HCT116 (cell line): ENCODE measurements at regions not wholly inside any gene's neighbourhood (a gene's known extent, or its start where the extent isn't known, plus 50 kb on each side); places are given as distances from the start of the nearest gene placed in this dataset.

Experiments
- ATAC-seq: fragments of 200-7000 bp; cut with Tn5 transposase; 2 replicates; pipeline ENCODE4 v1.9.1; 2020; ENCODE audit warnings: mild to moderate bottlenecking, moderate library complexity
- BruUV-seq: library from RNA; stranded (reverse); fragments of 400-500 nt; replicated peaks from 2 replicates; lab custom pipeline; 2021; lab: Mats Ljungman, UMichigan
- CTCF ChIA-PET: fragments of 300-600 bp; sonication (Branson Sonifier 250); formaldehyde crosslinking; loops from one replicate; lab custom pipeline; 2021; ENCODE audit warnings: antibody characterized with exemption; lab: Charles Lee
- POLR2A ChIA-PET: fragments of 300-600, 350-600 bp; sonication (Branson Sonifier 250); formaldehyde crosslinking; loops from one replicate; lab custom pipeline; 2021; ENCODE audit warnings: antibody characterized with exemption; lab: Charles Lee
- RAD21 ChIA-PET, 2 experiments: fragments of 300-600 bp; sonication (Branson Sonifier 250); formaldehyde crosslinking; loops; one replicate each; lab custom pipeline; 2023; ENCODE audit warnings: low total read pairs in 2 of 2; ENCODE audit not compliant: uncharacterized antibody in 2 of 2, unreplicated experiment in 2 of 2, low non-redundant PET in 1 of 2; lab: Charles Lee
- DNase-seq: peaks from one replicate; pipeline ENCODE4 v3.0.0-alpha.2; 2010; ENCODE audit warnings: low read depth, low spot score
- H2AFZ ChIP-seq: fragments of 200-600 bp; shearing (Covaris generic), sonication (generic); 2 replicates; pipeline ENCODE4 v1.6.1; 2017; ENCODE audit warnings: low read depth, mixed run types, mixed read lengths, antibody characterized with exemption, low read length; ENCODE audit not compliant: poor library complexity, severe bottlenecking
- H3K27ac ChIP-seq: 2 replicates; pipeline ENCODE4 v1.5.1; 2012; ENCODE audit warnings: low read depth, low read length
- H3K27me3 ChIP-seq: fragments of 200-600 bp; sonication (generic); 2 replicates; pipeline ENCODE4 v1.6.1; 2016; ENCODE audit warnings: mixed run types, low read length, mixed read lengths; ENCODE audit not compliant: insufficient read depth
- H3K36me3 ChIP-seq, 2 experiments: fragments of 200-500 bp in 1 of 2; fragments of 200-600 bp in 1 of 2; sonication (Bioruptor generic) in 1 of 2; sonication (generic) in 1 of 2; 2 replicates each; pipeline versions ENCODE4 v1.5.1 to v1.6.1; 2014 to 2016; ENCODE audit warnings: low read length in 2 of 2, inconsistent platforms in 1 of 2, mixed read lengths in 1 of 2, mixed run types in 1 of 2; ENCODE audit not compliant: insufficient read depth in 2 of 2, control insufficient read depth in 1 of 2
- H3K4me1 ChIP-seq, 2 experiments: fragments of 200-600 bp in 1 of 2; sonication (generic) in 1 of 2; 2 replicates each; pipeline versions ENCODE4 v1.5.1 to v1.6.1; 2012 to 2017; ENCODE audit warnings: low read length in 2 of 2, inconsistent platforms in 1 of 2, mild to moderate bottlenecking in 1 of 2, mixed read lengths in 1 of 2, mixed run types in 1 of 2, moderate library complexity in 1 of 2; ENCODE audit not compliant: insufficient read depth in 2 of 2, control insufficient read depth in 1 of 2
- H3K4me2 ChIP-seq: fragments of 200-600 bp; sonication (generic); 2 replicates; pipeline ENCODE4 v1.6.1; 2017; ENCODE audit warnings: mixed run types, low read length, mixed read lengths
- H3K4me3 ChIP-seq, 2 experiments: fragments of 200-600 bp in 1 of 2; sonication (generic) in 1 of 2; replicated peaks in 1 of 2; 2 replicates each; pipeline ENCODE4 v1.5.1; 2011 to 2016; ENCODE audit warnings: low read length in 2 of 2, control low read depth in 1 of 2, low read depth in 1 of 2, mild to moderate bottlenecking in 1 of 2, mixed read lengths in 1 of 2, mixed run types in 1 of 2
- H3K79me2 ChIP-seq: fragments of 200-600 bp; sonication (generic); 2 replicates; pipeline ENCODE4 v1.6.1; 2017; ENCODE audit warnings: mild to moderate bottlenecking, mixed run types, low read length, moderate library complexity, mixed read lengths; ENCODE audit not compliant: insufficient read depth
- H3K9ac ChIP-seq: fragments of 200-600 bp; sonication (generic); 2 replicates; pipeline ENCODE4 v1.6.1; 2016; ENCODE audit warnings: low read length, mixed read lengths
- H3K9me2 ChIP-seq: fragments of 200-600 bp; sonication (generic), shearing (Covaris generic); 2 replicates; pipeline ENCODE4 v1.6.1; 2017; ENCODE audit warnings: mixed run types, mild to moderate bottlenecking, moderate library complexity; ENCODE audit not compliant: insufficient read depth
- H3K9me3 ChIP-seq, 2 experiments: fragments of 200-500 bp in 1 of 2; fragments of 200-600 bp in 1 of 2; sonication (Bioruptor generic) in 1 of 2; sonication (generic) in 1 of 2; 2 replicates each; pipeline ENCODE4 v1.6.1; 2014 to 2017; ENCODE audit warnings: low read length in 2 of 2, mixed read lengths in 2 of 2, inconsistent platforms in 1 of 2, low read depth in 1 of 2, mild to moderate bottlenecking in 1 of 2, mixed run types in 1 of 2, moderate library complexity in 1 of 2; ENCODE audit not compliant: control insufficient read depth in 1 of 2, insufficient read depth in 1 of 2
- H4K20me1 ChIP-seq: fragments of 200-600 bp; sonication (generic), shearing (Covaris generic); 2 replicates; pipeline ENCODE4 v1.6.1; 2017; ENCODE audit warnings: mixed run types, mild to moderate bottlenecking, moderate library complexity; ENCODE audit not compliant: insufficient read depth
- CBX3 ChIP-seq: IDR thresholded peaks from 2 replicates; pipeline ENCODE4 v1.6.1; 2012; ENCODE audit warnings: low read depth
- EGR1 ChIP-seq: IDR thresholded peaks from 2 replicates; pipeline ENCODE4 v1.6.1; 2012; ENCODE audit warnings: low read depth
- FOSL1 ChIP-seq: IDR thresholded peaks from 2 replicates; pipeline ENCODE4 v1.6.1; 2012; ENCODE audit warnings: low read depth
- JUND ChIP-seq: IDR thresholded peaks from 2 replicates; pipeline ENCODE4 v1.6.1; 2012
- POLR2A ChIP-seq: IDR thresholded peaks from 2 replicates; pipeline ENCODE4 v1.7.0; 2011; ENCODE audit warnings: borderline replicate concordance; ENCODE audit not compliant: insufficient read depth, insufficient read length; ENCODE audit errors: extremely low read depth
- RAD21 ChIP-seq: IDR thresholded peaks from 2 replicates; pipeline ENCODE4 v1.6.1; 2012; ENCODE audit warnings: low read depth, mild to moderate bottlenecking
- TCF7L2 ChIP-seq: IDR thresholded peaks from 2 replicates; pipeline ENCODE4 v1.7.0; 2011; ENCODE audit warnings: borderline replicate concordance, inconsistent platforms; ENCODE audit not compliant: insufficient read depth, insufficient read length; ENCODE audit errors: extremely low read depth
- intact Hi-C: fragments of 100-400 bp; cut with micrococcal nuclease; formaldehyde crosslinking; loops from 2 replicates; pipeline ENCODE4 v1.10.0; 2022
- TF ChIP-seq, protein P1 (sequence below): IDR thresholded peaks from 2 replicates; pipeline ENCODE4 v1.6.1; 2012
- TF ChIP-seq, protein P2 (sequence below): IDR thresholded peaks from 2 replicates; pipeline ENCODE4 v1.6.1; 2012; ENCODE audit warnings: low read depth
- TF ChIP-seq, protein P3 (sequence below), 3 experiments: fragments of 200-600 bp in 1 of 3; sonication (generic) in 1 of 3; IDR thresholded peaks in 2 of 3; conservative IDR thresholded peaks in 1 of 3; 2 replicates each; pipeline ENCODE4 v1.5.1; 2012 to 2017; ENCODE audit warnings: low read depth in 2 of 3, low read length in 2 of 3, antibody characterized with exemption in 1 of 3, borderline replicate concordance in 1 of 3, control low read depth in 1 of 3, mild to moderate bottlenecking in 1 of 3, mixed read lengths in 1 of 3, mixed run types in 1 of 3, moderate library complexity in 1 of 3; ENCODE audit not compliant: insufficient read depth in 1 of 3
- TF ChIP-seq, protein P4 (sequence below): IDR thresholded peaks from 2 replicates; pipeline ENCODE4 v1.6.1; 2011; ENCODE audit warnings: mild to moderate bottlenecking, low read length, moderate library complexity; ENCODE audit not compliant: insufficient replicate concordance; ENCODE audit errors: extremely low read depth

DNA sequence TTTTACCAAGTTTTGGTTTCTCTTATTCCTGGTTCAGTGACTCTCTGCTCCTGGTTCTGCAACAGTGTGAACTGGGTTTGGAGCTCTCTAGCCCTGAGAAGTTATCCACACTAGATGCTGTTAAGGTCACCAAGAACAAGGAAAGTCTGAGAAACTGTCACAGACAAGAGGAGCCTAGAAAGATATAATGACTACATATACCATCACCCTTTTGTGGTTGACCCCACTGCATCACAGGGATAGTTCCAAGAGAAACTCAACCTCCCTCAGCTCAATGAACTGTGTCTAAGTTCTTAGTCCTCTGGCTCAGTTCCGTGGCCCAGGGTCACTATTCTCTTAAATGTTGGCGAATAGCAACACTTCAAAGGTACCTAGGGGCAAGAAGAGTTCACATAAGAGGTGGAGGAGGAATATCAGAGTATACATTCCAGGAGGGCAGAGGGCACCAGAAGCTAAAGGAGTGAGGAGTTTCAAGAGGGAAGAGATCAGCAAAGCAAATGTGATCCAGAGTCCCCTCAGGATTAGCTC is 171.5 kb downstream of the BUB3 start:
- H3K4me2 ChIP-seq, result no peak overlapping the region
- no peak overlapping the region for H3K9ac ChIP-seq
- H3K9me3 ChIP-seq, result no peaks in the 10 kb centered on the region
- TF ChIP-seq, protein P1, sequence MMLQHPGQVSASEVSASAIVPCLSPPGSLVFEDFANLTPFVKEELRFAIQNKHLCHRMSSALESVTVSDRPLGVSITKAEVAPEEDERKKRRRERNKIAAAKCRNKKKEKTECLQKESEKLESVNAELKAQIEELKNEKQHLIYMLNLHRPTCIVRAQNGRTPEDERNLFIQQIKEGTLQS, result no peak
- no peak for TF ChIP-seq JUND
- no peak for TF ChIP-seq FOSL1
- TF ChIP-seq, protein P2, sequence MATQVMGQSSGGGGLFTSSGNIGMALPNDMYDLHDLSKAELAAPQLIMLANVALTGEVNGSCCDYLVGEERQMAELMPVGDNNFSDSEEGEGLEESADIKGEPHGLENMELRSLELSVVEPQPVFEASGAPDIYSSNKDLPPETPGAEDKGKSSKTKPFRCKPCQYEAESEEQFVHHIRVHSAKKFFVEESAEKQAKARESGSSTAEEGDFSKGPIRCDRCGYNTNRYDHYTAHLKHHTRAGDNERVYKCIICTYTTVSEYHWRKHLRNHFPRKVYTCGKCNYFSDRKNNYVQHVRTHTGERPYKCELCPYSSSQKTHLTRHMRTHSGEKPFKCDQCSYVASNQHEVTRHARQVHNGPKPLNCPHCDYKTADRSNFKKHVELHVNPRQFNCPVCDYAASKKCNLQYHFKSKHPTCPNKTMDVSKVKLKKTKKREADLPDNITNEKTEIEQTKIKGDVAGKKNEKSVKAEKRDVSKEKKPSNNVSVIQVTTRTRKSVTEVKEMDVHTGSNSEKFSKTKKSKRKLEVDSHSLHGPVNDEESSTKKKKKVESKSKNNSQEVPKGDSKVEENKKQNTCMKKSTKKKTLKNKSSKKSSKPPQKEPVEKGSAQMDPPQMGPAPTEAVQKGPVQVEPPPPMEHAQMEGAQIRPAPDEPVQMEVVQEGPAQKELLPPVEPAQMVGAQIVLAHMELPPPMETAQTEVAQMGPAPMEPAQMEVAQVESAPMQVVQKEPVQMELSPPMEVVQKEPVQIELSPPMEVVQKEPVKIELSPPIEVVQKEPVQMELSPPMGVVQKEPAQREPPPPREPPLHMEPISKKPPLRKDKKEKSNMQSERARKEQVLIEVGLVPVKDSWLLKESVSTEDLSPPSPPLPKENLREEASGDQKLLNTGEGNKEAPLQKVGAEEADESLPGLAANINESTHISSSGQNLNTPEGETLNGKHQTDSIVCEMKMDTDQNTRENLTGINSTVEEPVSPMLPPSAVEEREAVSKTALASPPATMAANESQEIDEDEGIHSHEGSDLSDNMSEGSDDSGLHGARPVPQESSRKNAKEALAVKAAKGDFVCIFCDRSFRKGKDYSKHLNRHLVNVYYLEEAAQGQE, result no peak
- no peak for TF ChIP-seq TCF7L2
- TF ChIP-seq CBX3, result no peak
- TF ChIP-seq, protein P3, sequence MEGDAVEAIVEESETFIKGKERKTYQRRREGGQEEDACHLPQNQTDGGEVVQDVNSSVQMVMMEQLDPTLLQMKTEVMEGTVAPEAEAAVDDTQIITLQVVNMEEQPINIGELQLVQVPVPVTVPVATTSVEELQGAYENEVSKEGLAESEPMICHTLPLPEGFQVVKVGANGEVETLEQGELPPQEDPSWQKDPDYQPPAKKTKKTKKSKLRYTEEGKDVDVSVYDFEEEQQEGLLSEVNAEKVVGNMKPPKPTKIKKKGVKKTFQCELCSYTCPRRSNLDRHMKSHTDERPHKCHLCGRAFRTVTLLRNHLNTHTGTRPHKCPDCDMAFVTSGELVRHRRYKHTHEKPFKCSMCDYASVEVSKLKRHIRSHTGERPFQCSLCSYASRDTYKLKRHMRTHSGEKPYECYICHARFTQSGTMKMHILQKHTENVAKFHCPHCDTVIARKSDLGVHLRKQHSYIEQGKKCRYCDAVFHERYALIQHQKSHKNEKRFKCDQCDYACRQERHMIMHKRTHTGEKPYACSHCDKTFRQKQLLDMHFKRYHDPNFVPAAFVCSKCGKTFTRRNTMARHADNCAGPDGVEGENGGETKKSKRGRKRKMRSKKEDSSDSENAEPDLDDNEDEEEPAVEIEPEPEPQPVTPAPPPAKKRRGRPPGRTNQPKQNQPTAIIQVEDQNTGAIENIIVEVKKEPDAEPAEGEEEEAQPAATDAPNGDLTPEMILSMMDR (IDR thresholded peaks at IDR 0.05 in 2 of 3, conservative IDR thresholded peaks at IDR 0.05 in 1 of 3; ENCODE audit: borderline replicate concordance in 1 of 3, insufficient read depth in 1 of 3, low read depth in 2 of 3, low read length in 2 of 3), result no peak
- TF ChIP-seq POLR2A, result no peak
- TF ChIP-seq RAD21, result no peak
- TF ChIP-seq, protein P4, sequence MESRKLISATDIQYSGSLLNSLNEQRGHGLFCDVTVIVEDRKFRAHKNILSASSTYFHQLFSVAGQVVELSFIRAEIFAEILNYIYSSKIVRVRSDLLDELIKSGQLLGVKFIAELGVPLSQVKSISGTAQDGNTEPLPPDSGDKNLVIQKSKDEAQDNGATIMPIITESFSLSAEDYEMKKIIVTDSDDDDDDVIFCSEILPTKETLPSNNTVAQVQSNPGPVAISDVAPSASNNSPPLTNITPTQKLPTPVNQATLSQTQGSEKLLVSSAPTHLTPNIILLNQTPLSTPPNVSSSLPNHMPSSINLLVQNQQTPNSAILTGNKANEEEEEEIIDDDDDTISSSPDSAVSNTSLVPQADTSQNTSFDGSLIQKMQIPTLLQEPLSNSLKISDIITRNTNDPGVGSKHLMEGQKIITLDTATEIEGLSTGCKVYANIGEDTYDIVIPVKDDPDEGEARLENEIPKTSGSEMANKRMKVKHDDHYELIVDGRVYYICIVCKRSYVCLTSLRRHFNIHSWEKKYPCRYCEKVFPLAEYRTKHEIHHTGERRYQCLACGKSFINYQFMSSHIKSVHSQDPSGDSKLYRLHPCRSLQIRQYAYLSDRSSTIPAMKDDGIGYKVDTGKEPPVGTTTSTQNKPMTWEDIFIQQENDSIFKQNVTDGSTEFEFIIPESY, result no peak
- TF ChIP-seq EGR1, result no peak
- TF ChIP-seq, all 23 proteins: peak for 0
- no TSS peak for BruUV-seq
- Histone ChIP-seq H4K20me1 (no peaks in the 10 kb centered on the region), H3K27ac (no peak overlapping the region), H3K9me2 (no peaks in the 10 kb centered on the region), H2AFZ (no peak overlapping the region), H3K27me3 (no peaks in the 10 kb centered on the region), H3K4me3 (no peak overlapping the region), H3K4me1 (no peaks in the 10 kb centered on the region), H3K79me2 (no peaks in the 10 kb centered on the region), H3K36me3 (no peaks in the 10 kb centered on the region)
- intact Hi-C loops, result no loop called here
- RAD21 ChIA-PET, result no interaction called here
- CTCF ChIA-PET, result no interaction called here
- ATAC-seq, result no peak
- no peak for DNase-seq
- POLR2A ChIA-PET, result no interaction called here
